Transverse colon (tissue), 4 donors: ENCODE measurements at regions not wholly inside any gene's neighbourhood (a gene's known extent, or its start where the extent isn't known, plus 50 kb on each side); places are given as distances from the start of the nearest gene placed in this dataset.

Experiments
- EP300 ChIP-seq: sonication (generic); formaldehyde crosslinking; IDR thresholded peaks from one replicate; pipeline ENCODE4 v1.6.1; 2017; ENCODE audit warnings: antibody characterized with exemption, low read depth
- POLR2A ChIP-seq: fragments of 450-650 bp; IDR thresholded peaks from one replicate; pipeline ENCODE4 v1.6.1; 2016; ENCODE audit warnings: antibody characterized with exemption, mild to moderate bottlenecking, moderate library complexity
- POLR2AphosphoS5 ChIP-seq, 3 donors: sonication (generic); formaldehyde crosslinking; IDR thresholded peaks; one replicate each; pipeline ENCODE4 v1.6.1; 2016; ENCODE audit warnings: antibody characterized with exemption in 3 of 3
- TF ChIP-seq, protein P1 (sequence below), 5 experiments: fragments of 200-600 bp in 3 of 5; fragments of 450-650 bp in 2 of 5; sonication (generic) in 3 of 5; IDR thresholded peaks; 1 replicate in 2 of 5; 2 replicates in 3 of 5; pipeline ENCODE4 v1.5.1; 2016 to 2017; ENCODE audit warnings: antibody characterized with exemption in 5 of 5, inconsistent platforms in 3 of 5, mild to moderate bottlenecking in 2 of 5, moderate library complexity in 1 of 5

- TF ChIP-seq, protein P1, sequence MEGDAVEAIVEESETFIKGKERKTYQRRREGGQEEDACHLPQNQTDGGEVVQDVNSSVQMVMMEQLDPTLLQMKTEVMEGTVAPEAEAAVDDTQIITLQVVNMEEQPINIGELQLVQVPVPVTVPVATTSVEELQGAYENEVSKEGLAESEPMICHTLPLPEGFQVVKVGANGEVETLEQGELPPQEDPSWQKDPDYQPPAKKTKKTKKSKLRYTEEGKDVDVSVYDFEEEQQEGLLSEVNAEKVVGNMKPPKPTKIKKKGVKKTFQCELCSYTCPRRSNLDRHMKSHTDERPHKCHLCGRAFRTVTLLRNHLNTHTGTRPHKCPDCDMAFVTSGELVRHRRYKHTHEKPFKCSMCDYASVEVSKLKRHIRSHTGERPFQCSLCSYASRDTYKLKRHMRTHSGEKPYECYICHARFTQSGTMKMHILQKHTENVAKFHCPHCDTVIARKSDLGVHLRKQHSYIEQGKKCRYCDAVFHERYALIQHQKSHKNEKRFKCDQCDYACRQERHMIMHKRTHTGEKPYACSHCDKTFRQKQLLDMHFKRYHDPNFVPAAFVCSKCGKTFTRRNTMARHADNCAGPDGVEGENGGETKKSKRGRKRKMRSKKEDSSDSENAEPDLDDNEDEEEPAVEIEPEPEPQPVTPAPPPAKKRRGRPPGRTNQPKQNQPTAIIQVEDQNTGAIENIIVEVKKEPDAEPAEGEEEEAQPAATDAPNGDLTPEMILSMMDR (IDR thresholded peaks at IDR 0.05), result no peak
- TF ChIP-seq POLR2A (no peak), POLR2AphosphoS5 (IDR thresholded peaks at IDR 0.05) (no peak), EP300 (no peak)
These were observed 251.6 kb upstream of the FIGN start for GRCh38 chr2:163987175-163987940.
